ENCODE measurements at regions not wholly inside any gene's neighbourhood (a gene's known extent, or its start where the extent isn't known, plus 50 kb on each side); places are given as distances from the start of the nearest gene placed in this dataset.

- DNase-seq = no peak
Measured at GRCh38 chr2:104654811-104655210, 199.1 kb upstream of the POU3F3 start.

GRCh38 chr2:104656571-104657163, 197.2 kb upstream of the POU3F3 start:
- no peak for DNase-seq

- no peak for DNase-seq
Measured at GRCh38 chr2:104658144-104658835, 195.6 kb upstream of the POU3F3 start.

DNA sequence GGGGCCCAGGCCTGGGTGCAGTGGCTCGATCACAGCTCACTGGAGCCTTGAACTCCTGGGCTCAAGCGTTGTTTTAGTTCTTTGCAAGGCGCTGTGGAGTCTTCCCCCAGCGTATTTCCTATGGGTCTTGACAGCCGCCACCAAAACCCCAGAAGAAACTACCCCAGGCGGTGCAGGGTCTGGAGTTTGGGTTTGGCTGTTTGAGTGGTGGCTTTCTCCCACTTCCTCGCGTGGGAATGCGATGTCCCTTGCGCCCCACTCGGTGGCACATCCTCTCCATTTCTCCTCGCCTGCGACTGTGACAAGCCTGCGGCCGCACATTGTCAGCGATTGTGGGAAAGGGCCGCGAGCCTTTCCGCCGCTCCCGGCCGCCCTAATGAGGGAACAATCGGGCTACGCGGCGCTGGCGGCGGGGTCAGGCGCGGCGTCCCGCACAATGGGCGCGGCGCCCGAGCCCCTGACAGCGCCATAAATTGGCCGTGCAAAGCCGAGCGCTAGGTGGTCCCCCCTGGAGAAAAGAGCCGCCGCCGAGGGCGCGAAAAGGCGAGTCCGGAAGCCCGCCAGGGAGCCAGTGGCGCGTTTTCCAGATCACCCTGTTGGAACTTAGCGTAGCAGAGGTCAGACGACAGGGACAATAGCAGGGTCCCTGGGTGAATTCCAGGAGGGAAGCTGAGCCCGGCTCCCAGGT, 194.9 kb upstream of the POU3F3 start:
- DNase-seq = no peak

GRCh38 chr2:104660991-104661390, 192.9 kb upstream of the POU3F3 start:
- no peak for DNase-seq

DNA sequence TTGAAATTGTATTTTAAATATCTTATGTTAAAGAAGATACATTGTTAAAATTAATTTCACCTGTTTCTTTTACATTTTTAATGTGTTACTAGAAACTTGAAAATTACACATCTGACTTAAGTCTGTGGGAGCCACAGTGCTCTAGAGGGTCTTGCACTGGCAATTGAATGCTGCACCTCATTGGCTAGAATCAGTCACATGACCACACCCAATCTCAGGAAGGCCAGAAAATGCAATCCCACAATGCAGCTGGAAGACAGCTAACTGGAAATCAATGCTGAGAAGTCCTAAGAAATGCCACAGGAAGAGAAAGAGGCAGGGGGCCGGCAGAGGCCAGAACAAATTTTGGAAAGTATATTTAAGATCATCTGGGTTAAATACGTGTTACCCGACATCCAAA, 189.2 kb upstream of the POU3F3 start:
- no peak for DNase-seq

- no peak for DNase-seq
Measured at GRCh38 chr2:104668631-104669030, 185.3 kb upstream of the POU3F3 start.

DNA sequence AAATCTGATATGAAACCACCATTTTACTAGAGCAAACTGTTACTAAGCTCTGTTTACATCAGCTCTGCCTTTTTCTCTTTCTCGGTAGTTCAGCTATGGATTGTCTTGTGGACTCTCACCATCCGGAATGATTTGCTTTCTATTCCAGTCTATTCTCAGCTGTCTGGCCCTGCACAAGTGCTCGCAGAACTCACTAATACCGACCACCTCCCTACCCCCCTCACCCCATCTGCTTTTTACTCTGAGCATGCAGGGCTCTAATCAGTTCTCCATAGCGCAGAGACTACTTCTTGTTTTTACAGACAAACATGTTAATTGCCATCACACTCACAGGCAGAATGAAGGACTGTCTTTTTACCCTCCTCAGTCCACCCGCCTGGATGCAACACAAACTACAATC, 180.7 kb upstream of the POU3F3 start:
- DNase-seq = no peak

DNA sequence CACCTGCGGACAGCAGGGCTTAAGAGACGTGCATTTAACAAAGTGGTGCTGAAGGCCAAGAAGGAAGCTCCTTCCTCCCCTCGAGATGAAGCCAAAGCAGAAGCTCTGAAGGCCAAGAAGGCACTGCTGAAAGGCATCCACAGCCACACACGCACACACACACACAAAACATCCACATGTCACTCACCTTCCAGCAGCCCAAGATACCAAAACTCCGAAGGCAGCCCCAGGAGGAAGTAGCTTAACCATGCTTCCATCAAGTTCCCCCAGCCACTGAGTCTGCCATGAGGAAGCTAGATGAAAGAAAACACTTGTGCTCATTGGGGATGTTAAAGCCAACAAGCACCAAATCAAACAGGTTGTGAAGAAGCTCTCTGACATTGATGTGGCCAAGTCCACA, 175.7 kb upstream of the POU3F3 start:
- DNase-seq = no peak

DNA sequence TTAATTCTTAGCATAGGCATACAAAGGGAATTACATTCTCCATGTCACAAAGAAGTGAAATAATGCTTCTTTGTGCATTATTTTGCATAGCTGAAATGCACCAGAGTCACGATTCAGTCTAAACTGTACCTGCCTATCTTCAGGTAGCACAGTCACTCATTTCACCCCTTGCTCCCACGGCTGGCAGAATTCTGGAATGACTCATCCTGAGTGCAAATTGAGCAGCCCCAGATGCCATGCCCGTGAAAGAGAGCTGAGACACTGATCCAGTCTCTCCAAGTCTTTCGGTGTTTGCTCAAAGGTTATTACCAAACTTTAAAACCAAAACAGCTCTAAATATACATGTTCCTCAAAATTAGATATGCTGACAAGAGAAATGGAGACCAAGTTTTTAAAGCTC, 168.3 kb upstream of the POU3F3 start:
- no peak for DNase-seq

- DNase-seq = no peak
Measured at GRCh38 chr2:104687147-104687546, 166.8 kb upstream of the POU3F3 start.

DNA sequence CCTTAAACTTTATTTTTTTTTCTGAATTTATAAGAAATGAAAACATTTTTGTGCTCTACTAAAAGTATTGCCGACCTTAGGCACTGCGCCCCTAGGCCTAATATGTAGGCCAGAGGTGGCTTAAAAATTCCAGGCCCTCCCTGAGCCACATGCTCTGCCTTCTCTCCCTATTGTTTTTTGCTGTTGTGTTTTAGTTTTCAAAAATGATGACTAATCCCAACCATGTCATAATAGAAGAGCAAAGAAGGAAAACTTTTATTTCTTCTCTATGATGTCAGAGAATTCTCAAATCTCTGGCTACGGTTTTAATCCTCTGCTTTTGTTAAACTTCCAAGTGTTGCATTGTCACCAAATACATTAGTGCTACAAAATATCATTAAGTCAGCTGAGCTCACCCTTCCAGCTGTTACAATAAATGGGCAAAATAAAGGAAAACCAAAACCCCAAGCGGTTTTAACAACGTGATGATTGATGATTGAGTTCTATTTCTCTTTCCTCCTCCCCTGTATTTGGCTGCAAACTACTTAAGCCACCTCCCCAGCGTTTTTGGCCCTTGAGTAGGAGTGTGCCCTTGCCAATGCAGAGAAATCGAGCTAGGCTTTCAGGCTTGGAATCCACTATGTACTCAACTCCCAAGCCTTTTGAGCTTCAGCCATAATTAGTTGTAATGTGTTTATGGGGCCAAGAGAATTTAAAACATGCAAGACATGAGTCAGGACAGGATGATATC, 163.5 kb upstream of the POU3F3 start:
- DNase-seq = no peak

GRCh38 chr2:104698276-104698675, 155.6 kb upstream of the POU3F3 start:
- no peak for DNase-seq

- DNase-seq = no peak
Measured at GRCh38 chr2:104701411-104701911, 152.5 kb upstream of the POU3F3 start.

- no peak for DNase-seq
Measured at GRCh38 chr2:104702031-104702850, 151.7 kb upstream of the POU3F3 start.

DNA sequence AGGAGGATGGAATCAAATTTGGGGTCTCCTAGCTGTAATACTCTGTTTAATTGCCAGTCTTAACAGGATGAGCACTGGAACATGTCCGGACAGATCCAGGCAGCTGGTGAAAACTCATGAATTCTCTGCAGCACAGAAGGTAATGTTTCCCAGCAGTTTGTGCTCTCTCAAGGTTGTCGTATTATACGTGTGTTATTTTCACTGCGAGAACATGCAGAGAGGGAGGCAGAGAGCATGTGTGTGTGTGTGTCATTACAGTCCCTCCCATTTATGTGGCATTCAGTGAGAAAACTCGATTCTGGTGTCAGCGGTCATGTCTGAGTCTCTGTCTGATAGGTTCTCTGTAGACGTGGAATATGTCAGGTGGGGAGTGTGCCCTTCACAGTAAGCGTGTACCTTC, 150.2 kb upstream of the POU3F3 start:
- DNase-seq = no peak

- DNase-seq = no peak
Measured at GRCh38 chr2:104704496-104705245, 149.2 kb upstream of the POU3F3 start.

GRCh38 chr2:104707056-104707455, 146.9 kb upstream of the POU3F3 start:
- no peak for DNase-seq

DNA sequence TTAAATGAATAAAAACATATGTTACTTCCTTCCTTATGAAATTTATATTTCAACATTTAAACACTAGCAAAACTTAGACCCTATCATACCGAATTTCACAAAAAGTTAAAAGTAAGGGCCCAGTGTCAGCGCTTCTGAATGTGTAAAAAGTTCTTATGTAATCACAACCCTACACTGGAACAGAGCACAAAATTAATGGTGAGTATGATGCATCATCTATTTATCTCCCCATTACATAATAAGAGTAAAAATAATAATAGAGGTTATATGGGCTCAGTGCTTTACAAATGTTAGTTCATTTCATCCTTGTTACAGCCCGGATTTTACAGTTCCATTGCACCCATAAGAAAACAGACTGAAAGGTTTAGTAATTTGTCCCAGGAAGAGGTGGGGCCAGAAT, 144.9 kb upstream of the POU3F3 start:
- no peak for DNase-seq

DNA sequence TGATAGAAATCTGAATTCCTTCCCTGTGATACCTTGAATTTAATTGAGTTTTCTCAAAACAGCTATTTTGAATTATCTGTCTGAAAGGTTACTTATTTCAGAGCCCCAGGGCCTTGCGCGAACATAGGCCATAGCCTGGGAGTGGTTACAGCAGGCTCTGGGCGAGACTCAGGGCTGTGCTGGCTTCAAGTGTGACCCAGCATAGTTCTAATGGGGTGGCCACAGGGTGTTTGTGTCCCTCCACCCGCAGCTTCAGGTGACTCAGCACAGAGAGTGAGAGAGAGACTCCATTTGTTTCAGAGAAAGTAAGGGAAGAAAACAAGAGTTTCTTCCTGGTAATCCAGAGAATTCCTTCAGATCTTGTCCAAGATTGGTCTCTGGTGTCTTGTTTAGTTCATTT, 137.9 kb upstream of the POU3F3 start:
- DNase-seq = no peak

- DNase-seq = no peak
Measured at GRCh38 chr2:104733226-104733943, 120.5 kb upstream of the POU3F3 start.

Measured in stimulated activated naive CD4-positive, alpha-beta T cell (primary cell).